MM.1S (cell line): ENCODE measurements at regions not wholly inside any gene's neighbourhood (a gene's known extent, or its start where the extent isn't known, plus 50 kb on each side); places are given as distances from the start of the nearest gene placed in this dataset.

Experiments
- EZH2 ChIP-seq: fragments of 300-600 bp; sonication (generic); optimal IDR thresholded peaks from 2 replicates; pipeline ENCODE3; 2017; ENCODE audit warnings: low read depth, mild to moderate bottlenecking, antibody characterized with exemption, low read length, mixed read lengths
- TF ChIP-seq, protein P1 (sequence below): fragments of 300-600 bp; sonication (generic); IDR thresholded peaks from 2 replicates; pipeline ENCODE4 v1.5.1; 2016; ENCODE audit warnings: antibody characterized with exemption, low read length, mixed read lengths

DNA sequence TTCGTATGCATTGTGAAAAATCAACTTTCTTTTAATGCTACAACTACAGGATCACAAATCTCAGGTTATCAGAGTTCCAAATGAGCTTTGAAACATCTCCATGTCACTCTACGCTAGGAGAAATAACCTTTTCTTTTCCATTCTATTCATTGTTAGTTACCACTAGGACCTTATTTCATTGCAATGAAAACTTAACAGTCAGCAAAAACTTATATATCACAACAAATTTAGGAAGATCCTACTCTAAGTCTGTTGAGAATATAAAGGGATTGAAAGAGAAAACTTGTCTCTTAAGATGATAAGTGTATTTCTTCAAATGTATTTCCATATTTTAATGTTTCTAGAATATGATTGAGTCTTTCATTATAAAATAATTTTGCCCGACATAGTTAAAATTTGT lies 539.1 kb downstream of the TMTC2 start:
- TF ChIP-seq, protein P1, sequence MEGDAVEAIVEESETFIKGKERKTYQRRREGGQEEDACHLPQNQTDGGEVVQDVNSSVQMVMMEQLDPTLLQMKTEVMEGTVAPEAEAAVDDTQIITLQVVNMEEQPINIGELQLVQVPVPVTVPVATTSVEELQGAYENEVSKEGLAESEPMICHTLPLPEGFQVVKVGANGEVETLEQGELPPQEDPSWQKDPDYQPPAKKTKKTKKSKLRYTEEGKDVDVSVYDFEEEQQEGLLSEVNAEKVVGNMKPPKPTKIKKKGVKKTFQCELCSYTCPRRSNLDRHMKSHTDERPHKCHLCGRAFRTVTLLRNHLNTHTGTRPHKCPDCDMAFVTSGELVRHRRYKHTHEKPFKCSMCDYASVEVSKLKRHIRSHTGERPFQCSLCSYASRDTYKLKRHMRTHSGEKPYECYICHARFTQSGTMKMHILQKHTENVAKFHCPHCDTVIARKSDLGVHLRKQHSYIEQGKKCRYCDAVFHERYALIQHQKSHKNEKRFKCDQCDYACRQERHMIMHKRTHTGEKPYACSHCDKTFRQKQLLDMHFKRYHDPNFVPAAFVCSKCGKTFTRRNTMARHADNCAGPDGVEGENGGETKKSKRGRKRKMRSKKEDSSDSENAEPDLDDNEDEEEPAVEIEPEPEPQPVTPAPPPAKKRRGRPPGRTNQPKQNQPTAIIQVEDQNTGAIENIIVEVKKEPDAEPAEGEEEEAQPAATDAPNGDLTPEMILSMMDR = no peak
- no peak for TF ChIP-seq EZH2
